HG02623 (cell line): ENCODE measurements at regions not wholly inside any gene's neighbourhood (a gene's known extent, or its start where the extent isn't known, plus 50 kb on each side); places are given as distances from the start of the nearest gene placed in this dataset.
"Not testable (repeated sequence)": the region's sequence is repeated elsewhere in the genome, so short reads cannot be mapped to it uniquely, and the experiment has no call there.

Experiments
- ATAC-seq: cut with Tn5 transposase; IDR thresholded peaks from one replicate; pipeline ENCODE4 v1.9.1; 2021; ENCODE audit warnings: moderate library complexity; ENCODE audit not compliant: unreplicated experiment

DNA sequence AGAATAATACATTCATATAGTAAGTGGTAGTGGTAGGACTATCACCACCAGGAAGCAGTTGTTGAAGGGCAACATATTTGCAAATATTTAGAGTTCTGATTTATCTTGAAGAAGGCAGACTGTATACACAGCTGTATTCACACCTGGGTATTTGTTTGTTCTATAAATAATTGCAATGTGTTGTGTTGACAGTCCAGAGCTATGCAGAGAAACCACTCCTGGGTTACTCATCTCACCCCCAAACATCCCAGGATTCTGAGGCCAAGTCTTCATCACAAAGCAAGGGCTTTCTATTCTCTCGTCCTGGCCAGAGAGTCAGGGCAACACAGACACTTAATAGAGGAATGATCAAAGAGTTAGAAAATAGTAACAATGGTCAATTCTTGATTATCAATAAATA lies 102.1 kb upstream of the FAT3 start:
- ATAC-seq = no peak

GRCh38 chr11:92111287-92111686 lies 113.3 kb upstream of the FAT3 start:
- no peak for ATAC-seq

DNA sequence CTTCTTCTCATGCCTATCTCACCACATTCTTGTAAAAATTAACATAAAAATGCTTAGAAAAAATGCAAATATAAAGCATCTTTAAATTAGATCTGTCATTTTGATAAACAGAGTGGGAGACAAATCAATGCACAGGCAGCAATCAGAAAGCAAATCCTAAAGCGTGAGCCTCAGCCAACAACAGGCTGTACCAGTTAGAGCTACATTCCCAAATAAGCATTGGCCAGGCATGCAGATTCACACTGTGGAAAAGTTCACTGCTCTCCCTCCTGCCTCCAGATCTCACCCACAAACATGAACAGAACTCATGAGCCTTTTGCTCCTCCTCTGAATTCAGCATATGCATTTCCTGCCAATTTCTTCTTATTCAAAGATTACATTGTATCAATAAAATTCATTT lies 115.2 kb upstream of the FAT3 start:
- no peak for ATAC-seq

- no peak for ATAC-seq
Observed at GRCh38 chr11:92107331-92107730, 117.3 kb upstream of the FAT3 start.

DNA sequence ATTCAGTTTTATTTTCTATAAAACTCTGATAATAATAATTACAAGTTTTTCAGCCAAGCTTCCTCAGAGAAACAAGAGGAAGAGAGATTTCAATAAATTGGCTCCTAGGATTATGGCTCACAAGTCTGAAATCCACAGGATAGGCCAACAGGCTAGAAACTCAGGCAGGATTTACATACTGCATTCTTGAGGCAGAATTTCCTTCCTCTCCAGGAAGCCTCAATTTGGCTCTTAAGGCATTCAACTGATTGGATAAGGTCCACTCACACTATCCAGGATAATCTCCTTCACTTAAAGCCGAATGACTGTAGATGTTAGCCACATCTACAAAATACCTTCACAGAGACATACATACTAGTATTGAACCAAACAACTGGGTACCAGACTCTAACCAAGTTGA lies 120.3 kb upstream of the FAT3 start:
- ATAC-seq = no peak

DNA sequence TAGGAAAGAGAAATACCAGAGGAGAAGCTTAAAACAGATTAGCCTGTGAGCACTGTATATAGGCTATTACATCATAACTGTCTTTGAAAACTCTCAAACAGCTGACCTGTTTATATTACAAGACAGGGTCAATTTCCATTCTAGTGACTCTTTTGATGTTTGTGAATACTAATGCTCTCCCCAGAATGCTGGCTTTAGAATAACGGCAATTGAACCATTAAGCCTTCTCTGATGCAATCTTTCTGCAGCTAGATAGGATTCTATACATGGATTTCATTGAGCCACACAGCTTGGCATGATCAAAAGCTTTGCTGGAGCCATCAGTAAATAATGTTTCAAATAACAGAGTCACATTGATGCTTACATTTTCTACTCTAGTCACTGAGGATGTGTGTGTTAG lies 122.7 kb upstream of the FAT3 start:
- ATAC-seq = no peak

DNA sequence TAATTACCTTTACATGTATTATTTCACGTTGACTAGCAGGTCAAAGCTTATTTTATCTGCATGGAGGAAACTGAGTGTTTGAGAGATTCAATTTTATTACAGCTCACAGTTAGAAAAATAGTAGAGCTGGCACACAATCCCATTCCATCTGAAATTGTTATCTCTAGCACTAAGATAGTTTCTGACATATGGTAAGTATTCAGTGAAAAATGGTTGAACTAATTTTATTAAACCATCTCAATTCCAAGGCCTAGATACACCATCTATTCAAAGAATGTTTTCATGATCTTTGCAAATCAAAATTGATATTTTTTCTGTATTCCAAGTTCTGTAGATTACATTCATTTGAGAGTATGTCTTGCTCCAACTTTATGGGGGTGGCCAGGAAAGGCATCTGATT lies 125.4 kb upstream of the FAT3 start:
- no peak for ATAC-seq

DNA sequence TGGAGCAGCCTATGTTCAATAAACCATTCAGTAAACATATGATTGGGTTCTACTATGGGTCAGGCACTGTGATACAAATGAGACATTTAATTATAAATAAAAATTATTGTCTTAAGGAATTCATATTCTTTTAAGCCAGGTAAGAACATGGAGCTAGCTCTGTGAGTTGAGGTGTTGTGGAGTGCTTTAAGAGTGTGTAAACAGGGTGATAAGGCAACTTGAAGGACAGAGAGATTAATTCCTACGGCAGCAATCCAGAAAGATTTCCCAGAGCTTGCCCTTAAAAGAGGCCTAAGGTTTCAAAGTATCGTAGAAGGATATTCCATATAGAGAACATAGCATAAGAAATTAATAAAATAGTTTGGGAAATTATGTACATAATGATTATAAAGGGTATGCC lies 126.4 kb upstream of the FAT3 start:
- no peak for ATAC-seq

GRCh38 chr11:92087725-92088537 lies 136.7 kb upstream of the FAT3 start:
- ATAC-seq = no peak

DNA sequence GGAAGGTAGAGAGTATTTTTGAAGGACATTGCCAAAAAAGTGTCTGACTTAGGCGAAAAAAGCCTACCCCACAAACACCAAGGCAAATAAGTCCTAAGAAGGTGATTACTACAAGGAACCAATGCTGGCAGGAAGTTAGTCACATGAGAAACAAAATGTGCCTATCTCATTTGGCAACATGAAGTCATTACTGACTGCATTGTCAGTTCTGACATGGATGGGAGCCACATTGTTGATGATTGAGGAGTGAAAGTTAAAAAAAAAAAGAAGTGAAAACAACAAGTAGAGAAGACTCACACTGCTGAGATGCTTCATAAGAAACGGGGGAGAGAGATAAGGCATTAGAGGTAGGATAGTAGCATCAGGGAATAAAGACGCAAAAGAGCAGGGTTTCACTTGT lies 141.5 kb upstream of the FAT3 start:
- ATAC-seq = no peak

DNA sequence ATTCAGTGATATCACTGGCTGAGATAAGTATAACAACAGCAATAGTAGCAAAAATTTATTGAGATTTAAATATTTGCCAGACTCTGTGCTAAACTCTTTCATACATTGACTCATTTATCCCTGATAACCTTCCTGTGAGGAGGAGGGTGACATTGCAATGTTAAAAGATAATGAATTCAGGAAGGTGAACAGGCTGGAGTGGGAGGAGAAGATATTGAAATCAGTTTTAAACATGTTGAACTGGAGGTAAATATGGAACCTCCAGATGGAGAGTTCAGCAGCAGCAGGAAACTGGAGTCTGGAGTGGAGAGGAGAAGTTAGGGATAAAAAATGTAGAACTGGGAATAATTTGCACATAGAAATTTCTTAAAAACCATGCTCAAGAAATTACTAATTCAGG lies 142.0 kb upstream of the FAT3 start:
- ATAC-seq = no peak

DNA sequence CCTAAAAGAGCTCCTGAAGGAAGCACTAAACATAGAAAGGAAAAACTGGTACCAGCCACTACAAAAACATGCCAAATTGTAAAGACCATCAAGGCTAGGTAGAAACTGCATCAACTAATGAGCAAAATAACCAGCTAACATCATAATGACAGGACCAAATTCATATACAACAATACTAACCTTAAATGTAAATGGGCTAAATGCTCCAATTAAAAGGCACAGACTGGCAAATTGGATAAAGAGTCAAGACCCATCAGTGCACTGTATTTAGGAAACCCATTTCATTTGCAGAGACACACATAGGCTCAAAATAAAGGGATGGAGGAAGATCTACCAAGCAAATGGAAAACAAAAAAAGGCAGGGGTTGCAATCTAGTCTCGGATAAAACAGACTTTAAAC lies 150.1 kb upstream of the FAT3 start:
- ATAC-seq = not testable (repeated sequence)

DNA sequence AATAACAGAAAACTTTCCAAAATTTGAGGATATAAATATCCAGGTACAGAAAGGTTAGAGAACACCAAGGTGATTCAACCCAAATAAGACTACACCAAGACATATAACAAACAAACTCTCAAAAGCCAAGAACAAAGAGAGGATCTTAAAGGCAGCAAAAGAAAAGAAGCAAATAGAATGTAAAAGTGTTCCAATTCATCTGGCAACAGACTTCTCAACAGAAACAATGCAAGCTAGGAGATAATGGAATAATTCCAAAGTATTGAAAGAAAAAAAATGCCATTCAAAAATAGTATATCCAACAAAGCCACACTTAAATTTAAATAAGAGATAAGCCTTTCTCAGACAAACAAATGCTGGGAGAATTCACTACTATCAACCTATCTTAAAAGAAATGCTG lies 153.0 kb upstream of the FAT3 start:
- no peak for ATAC-seq

- ATAC-seq = no peak
Observed at GRCh38 chr11:92070026-92070889, 154.4 kb upstream of the FAT3 start.

- no peak for ATAC-seq
Observed at GRCh38 chr11:92067016-92067415, 157.6 kb upstream of the FAT3 start.

GRCh38 chr11:92061456-92062062 lies 163.1 kb upstream of the FAT3 start:
- ATAC-seq = no peak

DNA sequence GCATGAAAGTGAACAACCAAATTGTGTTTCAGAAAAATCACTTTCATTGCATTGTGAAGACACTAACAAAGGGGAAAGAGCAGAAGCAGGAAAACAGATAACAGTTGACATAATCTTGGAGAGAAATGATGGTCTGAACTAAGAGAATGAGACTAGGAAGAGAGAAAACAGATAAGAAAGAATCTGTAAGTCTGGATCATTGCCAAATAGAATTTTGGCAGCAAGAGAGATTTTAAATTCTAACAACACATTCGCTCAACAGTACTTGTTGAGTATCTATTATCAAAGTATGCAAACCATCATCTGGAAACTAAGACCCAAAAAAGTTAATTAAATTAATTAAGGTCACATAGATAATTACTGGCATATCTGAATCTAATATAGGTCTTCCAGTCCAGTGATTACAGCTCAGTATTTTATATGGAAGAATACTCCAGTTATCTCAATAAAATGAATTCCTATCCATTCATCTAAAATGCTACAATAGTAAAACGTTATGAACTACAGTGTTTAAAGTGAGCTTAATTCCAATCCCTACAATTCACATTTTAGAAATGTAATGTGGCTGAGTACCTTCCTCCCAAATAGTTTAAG lies 166.7 kb upstream of the FAT3 start:
- ATAC-seq = no peak

- no peak for ATAC-seq
Observed at GRCh38 chr11:92053216-92053615, 171.4 kb upstream of the FAT3 start.

DNA sequence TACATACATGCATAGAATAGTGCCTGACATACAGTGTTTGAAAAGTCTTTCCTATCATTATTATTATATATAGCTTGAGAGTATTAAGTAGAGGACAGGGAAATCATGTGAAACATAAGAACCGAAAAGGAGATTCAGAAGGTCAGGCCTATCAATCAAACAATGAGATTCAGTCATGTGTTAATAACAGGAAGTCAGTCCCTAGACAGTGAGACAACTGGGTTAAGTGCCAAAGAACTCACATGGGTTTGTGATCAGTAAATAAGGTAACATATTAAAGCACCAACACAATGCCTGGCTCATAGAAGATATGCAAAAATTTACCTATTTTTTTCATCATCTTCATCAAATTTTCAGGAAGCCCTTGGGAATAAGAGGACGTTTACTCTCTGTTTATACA lies 174.3 kb upstream of the FAT3 start:
- ATAC-seq = no peak

- no peak for ATAC-seq
Observed at GRCh38 chr11:92048415-92048814, 176.2 kb upstream of the FAT3 start.

DNA sequence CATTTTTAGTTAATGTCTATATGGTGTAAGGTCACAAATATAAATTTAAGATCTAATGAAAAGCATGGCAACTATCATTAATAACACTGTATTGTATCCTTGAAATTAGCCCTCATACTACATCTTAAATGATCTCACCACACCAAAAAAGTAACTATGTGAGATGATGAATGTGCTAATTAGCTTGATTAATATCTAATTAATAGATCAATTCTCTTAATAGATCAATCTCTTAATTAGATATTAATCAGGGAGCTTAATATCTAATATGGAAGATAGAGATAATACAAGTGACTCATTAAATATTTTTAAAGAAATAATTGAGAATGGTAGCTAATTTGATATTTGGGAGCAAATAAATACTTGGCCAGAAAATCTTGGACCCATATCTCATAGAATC lies 178.5 kb upstream of the FAT3 start:
- ATAC-seq = no peak
